ENCODE measurements at regions not wholly inside any gene's neighbourhood (a gene's known extent, or its start where the extent isn't known, plus 50 kb on each side); places are given as distances from the start of the nearest gene placed in this dataset.

GRCh38 chr20:11451793-11452291, 465.9 kb upstream of the BTBD3 start:
- Mint-ChIP-seq H3K36me3 (peaks cover 6% of the 10 kb centered on the region), H3K9me3 (peaks cover 13% of the 10 kb centered on the region), H3K27ac (peak overlapping the region; percentile 95), H3K4me3 (no peak overlapping the region), H3K4me1 (peaks cover 54% of the 10 kb centered on the region), H3K27me3 (ENCODE audit: insufficient read depth, low read depth) (peaks cover 4% of the 10 kb centered on the region)
- peak overlapping the region; percentile 23 for H2AFZ ChIP-seq (replicated peaks)
- peak overlapping the region; percentile 94 for H3K27ac ChIP-seq
- H3K9ac ChIP-seq, result no peak overlapping the region
- no peaks in the 10 kb centered on the region for H3K27me3 ChIP-seq
- H3F3A ChIP-seq (ENCODE audit: low read depth), result peaks cover 25% of the 10 kb centered on the region
- H4K20me1 ChIP-seq (ENCODE audit: low read depth), result no peaks in the 10 kb centered on the region
- no peaks in the 10 kb centered on the region for H3K9me3 ChIP-seq (ENCODE audit: low read depth)
- peak; percentile 74 for DNase-seq (ENCODE audit: low spot score)
- H3K4me1 ChIP-seq, result peaks cover 37% of the 10 kb centered on the region
- H3K4me3 ChIP-seq, result no peak overlapping the region
- H3K36me3 ChIP-seq, result no peaks in the 10 kb centered on the region
- no peaks in the 10 kb centered on the region for H3K79me2 ChIP-seq (ENCODE audit: low read depth)
- peak overlapping the region; percentile 54 for H3K4me2 ChIP-seq
- TF ChIP-seq CTCF (IDR thresholded peaks at IDR 0.05) (no peak), EZH2 (IDR thresholded peaks at IDR 0.05) (no peak), EZH2phosphoT487 (IDR thresholded peaks at IDR 0.05) (no peak)

- Histone ChIP-seq H3K27ac (peak overlapping the region; percentile 94), H3K9me3 (ENCODE audit: low read depth) (no peaks in the 10 kb centered on the region), H3K4me1 (peaks cover 37% of the 10 kb centered on the region), H3K4me3 (no peak overlapping the region), H3K36me3 (no peaks in the 10 kb centered on the region), H3K9ac (no peak overlapping the region), H3F3A (ENCODE audit: low read depth) (peaks cover 25% of the 10 kb centered on the region), H2AFZ (replicated peaks) (peak overlapping the region; percentile 23), H3K27me3 (no peaks in the 10 kb centered on the region), H4K20me1 (ENCODE audit: low read depth) (no peaks in the 10 kb centered on the region), H3K4me2 (peak overlapping the region; percentile 54), H3K79me2 (ENCODE audit: low read depth) (no peaks in the 10 kb centered on the region)
- Mint-ChIP-seq H3K36me3 (peaks cover 6% of the 10 kb centered on the region), H3K27me3 (ENCODE audit: insufficient read depth, low read depth) (peaks cover 4% of the 10 kb centered on the region), H3K27ac (peak overlapping the region; percentile 95), H3K4me1 (peaks cover 50% of the 10 kb centered on the region), H3K9me3 (peaks cover 9% of the 10 kb centered on the region), H3K4me3 (no peak overlapping the region)
- no peak for DNase-seq (ENCODE audit: low spot score)
- no peak for TF ChIP-seq CTCF (IDR thresholded peaks at IDR 0.05)
- TF ChIP-seq EZH2phosphoT487 (IDR thresholded peaks at IDR 0.05), result no peak
- no peak for TF ChIP-seq EZH2 (IDR thresholded peaks at IDR 0.05)
These were observed 465.4 kb upstream of the BTBD3 start for GRCh38 chr20:11452326-11452725.

- no peak overlapping the region for H3K27ac Mint-ChIP-seq
These were observed 464.3 kb upstream of the BTBD3 start for GRCh38 chr20:11453430-11453829.

More at GRCh38 chr20:11453430-11453829, 464.3 kb upstream of the BTBD3 start:
- no peak overlapping the region for H3K4me2 ChIP-seq
- no peak overlapping the region for H3K4me3 Mint-ChIP-seq
- H3K27me3 ChIP-seq, result no peaks in the 10 kb centered on the region
- no peak for TF ChIP-seq CTCF (IDR thresholded peaks at IDR 0.05)
- TF ChIP-seq EZH2 (IDR thresholded peaks at IDR 0.05), result no peak
- no peak for TF ChIP-seq EZH2phosphoT487 (IDR thresholded peaks at IDR 0.05)
- H3K27me3 Mint-ChIP-seq (ENCODE audit: insufficient read depth, low read depth), result no peaks in the 10 kb centered on the region
- peaks cover 30% of the 10 kb centered on the region for H3K4me1 ChIP-seq
- peaks cover 25% of the 10 kb centered on the region for H3F3A ChIP-seq (ENCODE audit: low read depth)
- H3K4me3 ChIP-seq, result no peak overlapping the region
- no peak overlapping the region for H2AFZ ChIP-seq (replicated peaks)
- DNase-seq (ENCODE audit: low spot score), result no peak
- H3K9me3 ChIP-seq (ENCODE audit: low read depth), result no peaks in the 10 kb centered on the region
- peaks cover 6% of the 10 kb centered on the region for H3K36me3 Mint-ChIP-seq
- H4K20me1 ChIP-seq (ENCODE audit: low read depth), result no peaks in the 10 kb centered on the region
- H3K27ac ChIP-seq, result no peak overlapping the region
- peaks cover 7% of the 10 kb centered on the region for H3K9me3 Mint-ChIP-seq
- no peak overlapping the region for H3K9ac ChIP-seq
- peaks cover 42% of the 10 kb centered on the region for H3K4me1 Mint-ChIP-seq
- H3K79me2 ChIP-seq (ENCODE audit: low read depth), result no peaks in the 10 kb centered on the region
- no peaks in the 10 kb centered on the region for H3K36me3 ChIP-seq
